ENCODE measurements at regions not wholly inside any gene's neighbourhood (a gene's known extent, or its start where the extent isn't known, plus 50 kb on each side); places are given as distances from the start of the nearest gene placed in this dataset.

DNA sequence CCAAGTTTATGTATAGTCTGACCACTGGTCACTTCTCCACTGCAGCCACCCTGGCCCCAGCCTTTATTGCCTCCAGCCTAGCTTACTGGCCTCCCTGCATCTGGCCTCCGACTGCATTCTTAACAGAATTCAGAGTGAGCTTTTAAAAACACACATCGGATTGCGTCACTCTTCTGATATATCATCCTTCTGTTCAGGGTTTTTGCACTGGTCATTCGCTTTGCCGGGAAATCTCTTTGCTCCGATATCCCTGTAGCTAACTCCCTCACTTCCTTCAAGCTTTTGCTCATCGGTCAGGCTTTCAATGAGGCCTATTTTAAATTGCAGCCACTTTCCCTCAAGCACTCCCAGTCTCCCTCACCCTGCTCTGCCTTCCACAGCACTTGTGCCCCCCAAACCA is 101.6 kb upstream of the DLX2 start:
- H2BK15ac ChIP-seq (ENCODE audit: low read length) = no peak overlapping the region
- no peak overlapping the region for H4K5ac ChIP-seq (ENCODE audit: insufficient read length, low read depth, low read length)
- no peak overlapping the region for H3K56ac ChIP-seq (replicated peaks; ENCODE audit: insufficient read length, low read depth, low read length)
- H3K23ac ChIP-seq (ENCODE audit: insufficient read length) = no peak overlapping the region
- H3K9me3 ChIP-seq (ENCODE audit: insufficient read depth in 2 of 2, low read depth in 1 of 2, low read length in 1 of 2) = peaks cover 7 to 15% of the 10 kb centered on the region in 2 experiments; a peak in 3 of 4 replicates
- no peak for DNase-seq (ENCODE audit: low read depth in 1 of 2, low spot score in 2 of 2)
- no peak overlapping the region for H3K4ac ChIP-seq (replicated peaks; ENCODE audit: insufficient read length, low read depth, low read length)
- H3K79me1 ChIP-seq (ENCODE audit: low read depth, low read length) = no peaks in the 10 kb centered on the region
- no peak overlapping the region for H3K14ac ChIP-seq (ENCODE audit: insufficient read length)
- H3K4me3 ChIP-seq (ENCODE audit: extremely low read depth in 1 of 4, insufficient read depth in 2 of 4, low read depth in 3 of 4, low read length in 4 of 4) = no peak overlapping the region
- no peaks in the 10 kb centered on the region for H3K27me3 ChIP-seq (replicated peaks in 1 of 4; ENCODE audit: control insufficient read depth in 3 of 4, extremely low read depth in 1 of 4, insufficient read depth in 3 of 4, low read length in 3 of 4)
- FAIRE-seq = no peak
- no peak overlapping the region for H4K8ac ChIP-seq (ENCODE audit: extremely low read depth, insufficient read depth, low read length)
- H3K4me1 ChIP-seq (replicated peaks in 1 of 4; ENCODE audit: control insufficient read depth in 3 of 4, insufficient read depth in 4 of 4, low read length in 3 of 4) = peaks cover 0 to 8% (median 0%) of the 10 kb centered on the region in 4 experiments; a peak in 2 of 7 replicates
- no peak overlapping the region for H2BK120ac ChIP-seq (replicated peaks; ENCODE audit: low read depth, low read length)
- no peaks in the 10 kb centered on the region for H3K79me2 ChIP-seq (ENCODE audit: control insufficient read depth in 1 of 2, insufficient read depth in 2 of 2, low read length in 2 of 2)
- H2AK5ac ChIP-seq (ENCODE audit: low read depth, low read length) = no peak overlapping the region
- peak overlapping the region; percentile 54 for H4K91ac ChIP-seq (replicated peaks; ENCODE audit: insufficient read length, low read length)
- WGBS, 2 experiments (ENCODE audit: extremely low coverage in 1 of 2, insufficient coverage in 1 of 2, insufficient read length in 1 of 2, insufficient replicate concordance in 2 of 2, low coverage in 1 of 2, low lambda C conversion rate in 2 of 2, missing lambda C conversion rate in 1 of 2) = 90% methylated on average over 7 of the region's 7 CpGs; no CpG with 5 or more reads in 1 of the 2 experiments
- H2BK20ac ChIP-seq (ENCODE audit: low read length) = no peak overlapping the region
- H2AFZ ChIP-seq (ENCODE audit: low read length) = peak overlapping the region; percentile 49; the same call in 1 of the 2 replicates
- H3K36me3 ChIP-seq (ENCODE audit: control insufficient read depth in 2 of 4, insufficient read depth in 4 of 4, low read length in 3 of 4) = peaks cover 0 to 8% (median 0%) of the 10 kb centered on the region in 4 experiments; a peak in 2 of 8 replicates
- no peaks in the 10 kb centered on the region for H4K20me1 ChIP-seq (replicated peaks in 1 of 2; ENCODE audit: control insufficient read depth in 1 of 2, insufficient read depth in 2 of 2, low read length in 2 of 2)
- H2BK5ac ChIP-seq (ENCODE audit: low read depth, low read length) = no peak overlapping the region
- CTCF ChIA-PET (ENCODE audit: partially characterized antibody) = interaction anchor here (1.1 to 1.8 kb wide), 6 partner anchors 28 to 259 kb away, joined by 3 to 11 read pairs (median 5); no protein-coding TSS in a partner anchor
- no peaks in the 10 kb centered on the region for H3K23me2 ChIP-seq (ENCODE audit: low read depth, low read length)
- POLR2A ChIA-PET (ENCODE audit: partially characterized antibody) = interaction anchor here (1.0 kb wide), 1 partner anchor 16 kb away, joined by 3 read pairs; no protein-coding TSS in a partner anchor
- H3K4me2 ChIP-seq (ENCODE audit: insufficient read depth in 1 of 2, low read depth in 2 of 2, low read length in 2 of 2) = no peak overlapping the region
- no peak for TF ChIP-seq TCF12 (IDR thresholded peaks at IDR 0.05; ENCODE audit: low read depth, low read length)
- TF ChIP-seq EZH2 (IDR thresholded peaks at IDR 0.05; ENCODE audit: low read depth, low read length, severe bottlenecking) = no peak
- no peak for TF ChIP-seq SIN3A (conservative IDR thresholded peaks at IDR 0.05 in 1 of 2, IDR thresholded peaks at IDR 0.05 in 1 of 2; ENCODE audit: low read depth in 1 of 2, low read length in 2 of 2)
- 0 out of 2 replicates have a peak, but pooled peaks have one; percentile 9 for TF ChIP-seq CEBPB (IDR thresholded peaks at IDR 0.05; ENCODE audit: low read depth, low read length)
- no peak overlapping the region for H3K27ac ChIP-seq (ENCODE audit: low read depth, low read length)
- H3K18ac ChIP-seq (ENCODE audit: extremely low read depth, low read length) = no peak overlapping the region
- H2BK12ac ChIP-seq (ENCODE audit: low read depth, low read length) = peak overlapping the region; percentile 27; the same call in 1 of the 2 replicates
- H3K9ac ChIP-seq (replicated peaks in 1 of 4; ENCODE audit: extremely low read depth in 1 of 4, low read depth in 3 of 4, low read length in 3 of 4) = no peak overlapping the region
